A549 (cell line): ENCODE measurements at regions not wholly inside any gene's neighbourhood (a gene's known extent, or its start where the extent isn't known, plus 50 kb on each side); places are given as distances from the start of the nearest gene placed in this dataset.

Experiments used
- BHLHE40 ChIP-seq: IDR thresholded peaks from 2 replicates; pipeline ENCODE4 v1.6.1; 2012; ENCODE audit warnings: low read depth, low read length, inconsistent platforms
- CEBPB ChIP-seq, 2 experiments: fragments of >200 bp in 1 of 2; sonication (Bioruptor Twin) in 1 of 2; formaldehyde crosslinking in 1 of 2; IDR thresholded peaks; 2 replicates each; pipeline ENCODE4 v1.6.1; 2012 to 2016
- CHD2 ChIP-seq: fragments of 150-350 bp; IDR thresholded peaks from 2 replicates; pipeline ENCODE4 v1.6.1; 2014; ENCODE audit warnings: low read length; ENCODE audit not compliant: partially characterized antibody
- CTCF ChIP-seq: fragments of >200 bp; sonication (Bioruptor Twin); formaldehyde crosslinking; IDR thresholded peaks from 3 replicates; pipeline ENCODE4 v1.5.1; 2016
- EP300 ChIP-seq, 2 experiments: fragments of >200 bp; sonication (Bioruptor Twin); formaldehyde crosslinking; IDR thresholded peaks; 2 replicates in 1 of 2; 3 replicates in 1 of 2; pipeline ENCODE4 v1.6.1; 2016 to 2017
- FOSL2 ChIP-seq, 2 experiments: fragments of 450-650 bp in 1 of 2; fragments of >200 bp in 1 of 2; sonication (Bioruptor Twin) in 1 of 2; formaldehyde crosslinking; IDR thresholded peaks; 2 replicates each; pipeline versions ENCODE4 v1.5.0 to v1.6.1; 2016 to 2020; ENCODE audit warnings: mild to moderate bottlenecking in 1 of 2, moderate library complexity in 1 of 2
- KDM5A ChIP-seq: fragments of 200-600 bp; sonication (generic); IDR thresholded peaks from 2 replicates; pipeline ENCODE4 v1.6.1; 2016; ENCODE audit warnings: antibody characterized with exemption, mild to moderate bottlenecking
- MAFK ChIP-seq: fragments of 450-650 bp; IDR thresholded peaks from 2 replicates; pipeline ENCODE4 v1.6.1; 2014; ENCODE audit not compliant: partially characterized antibody
- MAZ ChIP-seq: fragments of 150-350 bp; IDR thresholded peaks from 2 replicates; pipeline ENCODE4 v1.6.1; 2014; ENCODE audit warnings: antibody characterized with exemption, low read depth, low read length, borderline replicate concordance
- PBX3 ChIP-seq: IDR thresholded peaks from 2 replicates; pipeline ENCODE4 v1.6.1; 2012
- POLR2A ChIP-seq: IDR thresholded peaks from 2 replicates; pipeline ENCODE4 v1.6.1; 2012; ENCODE audit warnings: mild to moderate bottlenecking, low read length
- RAD21 ChIP-seq, 2 experiments: fragments of >200 bp in 1 of 2; sonication (Bioruptor Twin) in 1 of 2; formaldehyde crosslinking in 1 of 2; IDR thresholded peaks in 1 of 2; conservative IDR thresholded peaks in 1 of 2; 2 replicates in 1 of 2; 3 replicates in 1 of 2; pipeline ENCODE4 v1.6.1; 2012 to 2018; ENCODE audit warnings: inconsistent platforms in 1 of 2
- SREBF2 ChIP-seq: fragments of 450-650 bp; IDR thresholded peaks from 2 replicates; pipeline ENCODE4 v1.6.1; 2014; ENCODE audit warnings: mild to moderate bottlenecking, moderate library complexity
- TF ChIP-seq, protein P1 (sequence below): fragments of 150-350 bp; IDR thresholded peaks from 2 replicates; pipeline ENCODE4 v1.6.1; 2014; ENCODE audit warnings: low read depth, mild to moderate bottlenecking, low read length

DNA sequence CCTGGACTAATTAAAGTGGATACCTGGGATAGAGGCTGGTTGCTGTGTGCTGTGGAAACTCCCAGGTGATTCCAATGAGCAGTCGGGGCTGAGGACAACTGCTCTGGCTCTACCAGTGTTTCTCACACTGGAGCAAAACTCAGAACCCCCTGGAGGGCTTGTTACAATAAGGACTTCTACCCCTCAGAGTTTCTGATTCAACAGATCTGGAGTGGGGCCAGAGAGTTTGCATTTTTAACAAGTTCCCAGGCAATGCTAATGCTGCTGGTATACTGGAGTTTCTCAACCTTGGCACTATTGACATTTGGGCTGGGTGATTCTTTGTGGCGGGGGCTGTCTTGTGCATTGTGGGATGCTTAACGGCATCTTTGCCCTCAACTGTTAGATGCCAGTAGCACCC, 353.7 kb downstream of the MIAT start:
- TF ChIP-seq CTCF, result no peak
- TF ChIP-seq FOSL2 (IDR thresholded peaks at IDR 0.05), result no peak
- no peak for TF ChIP-seq FOSL2 (CRISPR knock-in tag; IDR thresholded peaks at IDR 0.05)
- TF ChIP-seq MAZ, result no peak
- no peak for TF ChIP-seq KDM5A
- no peak for TF ChIP-seq EP300 (IDR thresholded peaks at IDR 0.05)
- no peak for TF ChIP-seq POLR2A
- TF ChIP-seq BHLHE40, result no peak
- TF ChIP-seq, protein P1, sequence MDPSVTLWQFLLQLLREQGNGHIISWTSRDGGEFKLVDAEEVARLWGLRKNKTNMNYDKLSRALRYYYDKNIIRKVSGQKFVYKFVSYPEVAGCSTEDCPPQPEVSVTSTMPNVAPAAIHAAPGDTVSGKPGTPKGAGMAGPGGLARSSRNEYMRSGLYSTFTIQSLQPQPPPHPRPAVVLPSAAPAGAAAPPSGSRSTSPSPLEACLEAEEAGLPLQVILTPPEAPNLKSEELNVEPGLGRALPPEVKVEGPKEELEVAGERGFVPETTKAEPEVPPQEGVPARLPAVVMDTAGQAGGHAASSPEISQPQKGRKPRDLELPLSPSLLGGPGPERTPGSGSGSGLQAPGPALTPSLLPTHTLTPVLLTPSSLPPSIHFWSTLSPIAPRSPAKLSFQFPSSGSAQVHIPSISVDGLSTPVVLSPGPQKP, result no peak
- no peak for TF ChIP-seq RAD21 (conservative IDR thresholded peaks at IDR 0.05 in 1 of 2, IDR thresholded peaks at IDR 0.05 in 1 of 2)
- TF ChIP-seq PBX3, result no peak
- no peak for TF ChIP-seq MAFK
- no peak for TF ChIP-seq SREBF2
- no peak for TF ChIP-seq CEBPB (IDR thresholded peaks at IDR 0.05)
- no peak for TF ChIP-seq CHD2
